ENCODE measurements at regions not wholly inside any gene's neighbourhood (a gene's known extent, or its start where the extent isn't known, plus 50 kb on each side); places are given as distances from the start of the nearest gene placed in this dataset.

DNA sequence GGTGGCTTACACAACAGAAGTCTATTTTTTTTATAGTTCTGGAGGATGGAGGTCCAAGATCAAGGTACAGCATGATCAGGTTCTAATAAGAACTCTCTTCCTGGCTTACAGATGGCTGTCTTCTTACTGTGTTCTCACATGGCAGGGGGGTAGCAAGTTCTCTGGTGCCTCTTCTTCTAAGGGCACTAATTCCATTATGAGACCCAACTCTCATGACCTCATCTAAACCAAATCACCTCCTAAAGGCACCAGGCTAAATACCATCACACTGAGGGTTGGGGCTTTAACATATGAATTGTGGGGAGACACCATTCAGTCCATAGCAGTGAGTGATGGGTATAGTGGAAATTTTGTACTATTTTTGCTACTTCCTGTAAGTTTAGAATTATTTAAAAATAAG, 75.2 kb upstream of the SLC4A7 start:
- intact Hi-C loops (cut with micrococcal nuclease; ENCODE audit: unreplicated experiment) = no loop called here
- ChIA-PET POLR2A (no interaction called here), CTCF (no interaction called here)
- H3K9me3 Mint-ChIP-seq (ENCODE audit: unreplicated experiment) = no peaks in the 10 kb centered on the region
- Histone ChIP-seq H3K36me3 (ENCODE audit: control insufficient read depth, insufficient read depth, low read length) (no peaks in the 10 kb centered on the region), H3K4me3 (ENCODE audit: low read depth, low read length) (no peak overlapping the region), H3K9me3 (no peaks in the 10 kb centered on the region), H3K27me3 (replicated peaks; ENCODE audit: control insufficient read depth, insufficient read depth, low read length) (no peaks in the 10 kb centered on the region), H3K4me1 (no peaks in the 10 kb centered on the region)
- DNase-seq = no peak
- no peaks in the 10 kb centered on the region for H3K4me1 Mint-ChIP-seq (ENCODE audit: low read depth, unreplicated experiment)
- H3K27me3 Mint-ChIP-seq (ENCODE audit: insufficient read depth, unreplicated experiment) = no peaks in the 10 kb centered on the region
- H3K27ac Mint-ChIP-seq (ENCODE audit: unreplicated experiment) = no peak overlapping the region
- TF ChIP-seq, protein P1, sequence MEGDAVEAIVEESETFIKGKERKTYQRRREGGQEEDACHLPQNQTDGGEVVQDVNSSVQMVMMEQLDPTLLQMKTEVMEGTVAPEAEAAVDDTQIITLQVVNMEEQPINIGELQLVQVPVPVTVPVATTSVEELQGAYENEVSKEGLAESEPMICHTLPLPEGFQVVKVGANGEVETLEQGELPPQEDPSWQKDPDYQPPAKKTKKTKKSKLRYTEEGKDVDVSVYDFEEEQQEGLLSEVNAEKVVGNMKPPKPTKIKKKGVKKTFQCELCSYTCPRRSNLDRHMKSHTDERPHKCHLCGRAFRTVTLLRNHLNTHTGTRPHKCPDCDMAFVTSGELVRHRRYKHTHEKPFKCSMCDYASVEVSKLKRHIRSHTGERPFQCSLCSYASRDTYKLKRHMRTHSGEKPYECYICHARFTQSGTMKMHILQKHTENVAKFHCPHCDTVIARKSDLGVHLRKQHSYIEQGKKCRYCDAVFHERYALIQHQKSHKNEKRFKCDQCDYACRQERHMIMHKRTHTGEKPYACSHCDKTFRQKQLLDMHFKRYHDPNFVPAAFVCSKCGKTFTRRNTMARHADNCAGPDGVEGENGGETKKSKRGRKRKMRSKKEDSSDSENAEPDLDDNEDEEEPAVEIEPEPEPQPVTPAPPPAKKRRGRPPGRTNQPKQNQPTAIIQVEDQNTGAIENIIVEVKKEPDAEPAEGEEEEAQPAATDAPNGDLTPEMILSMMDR (IDR thresholded peaks at IDR 0.05; ENCODE audit: insufficient read depth in 1 of 2, low read depth in 1 of 2, low read length in 1 of 2, severe bottlenecking in 1 of 2, unreplicated experiment in 1 of 2) = no peak
- no peak overlapping the region for H3K4me3 Mint-ChIP-seq (ENCODE audit: unreplicated experiment)
- no peaks in the 10 kb centered on the region for H3K36me3 Mint-ChIP-seq (ENCODE audit: insufficient read depth, unreplicated experiment)
- no TSS peak for BruUV-seq (replicated peaks)

DNA sequence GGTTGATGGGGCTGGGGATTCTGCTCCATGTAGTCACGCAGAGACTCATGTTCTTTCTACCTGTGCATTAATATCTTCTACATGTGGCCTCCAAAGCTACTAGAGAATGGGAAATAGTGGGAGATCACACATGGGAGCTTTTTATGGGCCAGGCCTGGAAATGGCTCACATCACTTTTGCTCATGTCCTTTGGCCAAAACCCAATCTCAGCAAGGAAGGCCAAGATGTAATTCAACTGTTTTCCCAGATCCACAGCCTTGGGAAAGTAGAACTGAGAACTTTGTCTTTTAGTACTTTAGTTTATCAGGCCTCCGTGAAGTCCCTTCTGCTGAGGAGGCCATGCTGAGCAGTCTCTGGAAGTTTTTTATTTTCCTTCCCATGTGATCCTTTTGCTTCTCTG, 73.2 kb upstream of the SLC4A7 start:
- Histone ChIP-seq H3K4me3 (ENCODE audit: low read depth, low read length) (no peak overlapping the region), H3K36me3 (ENCODE audit: control insufficient read depth, insufficient read depth, low read length) (no peaks in the 10 kb centered on the region), H3K27me3 (replicated peaks; ENCODE audit: control insufficient read depth, insufficient read depth, low read length) (no peaks in the 10 kb centered on the region), H3K9me3 (no peaks in the 10 kb centered on the region), H3K4me1 (no peaks in the 10 kb centered on the region)
- BruUV-seq (replicated peaks) = no TSS peak
- Mint-ChIP-seq H3K27ac (ENCODE audit: unreplicated experiment) (no peak overlapping the region), H3K9me3 (ENCODE audit: unreplicated experiment) (peaks cover 10% of the 10 kb centered on the region), H3K27me3 (ENCODE audit: insufficient read depth, unreplicated experiment) (no peaks in the 10 kb centered on the region), H3K36me3 (ENCODE audit: insufficient read depth, unreplicated experiment) (no peaks in the 10 kb centered on the region), H3K4me3 (ENCODE audit: unreplicated experiment) (no peak overlapping the region), H3K4me1 (ENCODE audit: low read depth, unreplicated experiment) (no peaks in the 10 kb centered on the region)
- intact Hi-C loops (cut with micrococcal nuclease; ENCODE audit: unreplicated experiment) = no loop called here
- CTCF ChIA-PET = no interaction called here
- POLR2A ChIA-PET = no interaction called here
- TF ChIP-seq, protein P1 (IDR thresholded peaks at IDR 0.05; ENCODE audit: insufficient read depth in 1 of 2, low read depth in 1 of 2, low read length in 1 of 2, severe bottlenecking in 1 of 2, unreplicated experiment in 1 of 2) = no peak
- DNase-seq = no peak

DNA sequence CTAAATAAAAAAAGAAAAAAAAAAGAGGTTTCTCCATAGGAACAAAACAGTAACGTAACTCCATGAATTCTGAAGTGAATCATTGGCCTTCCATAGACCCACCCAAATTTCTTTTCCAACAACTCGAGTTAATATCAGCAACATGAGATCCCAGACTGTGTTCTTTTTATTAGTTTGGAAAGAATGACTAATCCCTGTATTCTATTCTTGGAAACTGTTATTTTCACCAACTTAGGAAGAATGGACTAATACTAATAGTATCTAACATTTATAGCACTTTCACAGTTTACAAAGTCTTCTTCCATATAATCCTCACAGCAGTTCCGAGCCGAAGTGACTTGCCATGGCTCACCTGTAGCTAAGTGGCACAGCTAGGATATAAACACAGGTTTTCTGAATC, 72.7 kb upstream of the SLC4A7 start:
- peaks cover 15% of the 10 kb centered on the region for H3K9me3 Mint-ChIP-seq (ENCODE audit: unreplicated experiment)
- ChIA-PET POLR2A (no interaction called here), CTCF (no interaction called here)
- H3K4me1 Mint-ChIP-seq (ENCODE audit: low read depth, unreplicated experiment) = no peaks in the 10 kb centered on the region
- no peak for DNase-seq
- no peaks in the 10 kb centered on the region for H3K36me3 Mint-ChIP-seq (ENCODE audit: insufficient read depth, unreplicated experiment)
- no peaks in the 10 kb centered on the region for H3K27me3 ChIP-seq (replicated peaks; ENCODE audit: control insufficient read depth, insufficient read depth, low read length)
- H3K4me3 ChIP-seq (ENCODE audit: low read depth, low read length) = no peak overlapping the region
- H3K9me3 ChIP-seq = no peaks in the 10 kb centered on the region
- TF ChIP-seq, protein P1 (IDR thresholded peaks at IDR 0.05; ENCODE audit: insufficient read depth in 1 of 2, low read depth in 1 of 2, low read length in 1 of 2, severe bottlenecking in 1 of 2, unreplicated experiment in 1 of 2) = no peak
- H3K27me3 Mint-ChIP-seq (ENCODE audit: insufficient read depth, unreplicated experiment) = no peaks in the 10 kb centered on the region
- H3K4me3 Mint-ChIP-seq (ENCODE audit: unreplicated experiment) = no peak overlapping the region
- intact Hi-C loops (cut with micrococcal nuclease; ENCODE audit: unreplicated experiment) = no loop called here
- H3K4me1 ChIP-seq = no peaks in the 10 kb centered on the region
- BruUV-seq (replicated peaks) = no TSS peak
- no peak overlapping the region for H3K27ac Mint-ChIP-seq (ENCODE audit: unreplicated experiment)
- no peaks in the 10 kb centered on the region for H3K36me3 ChIP-seq (ENCODE audit: control insufficient read depth, insufficient read depth, low read length)

All from Caco-2 (cell line).